GM23248 (cell line): ENCODE measurements at regions not wholly inside any gene's neighbourhood (a gene's known extent, or its start where the extent isn't known, plus 50 kb on each side); places are given as distances from the start of the nearest gene placed in this dataset.
A peak's percentile ranks its signal among the peaks of the same experiment; 100 is the strongest.

Source experiments
- DNase-seq: peaks from one replicate; pipeline ENCODE4 v3.0.0-alpha.2; 2015
- H2AFZ ChIP-seq: fragments of 200-600 bp; sonication (generic); 2 replicates; pipeline ENCODE4 v1.6.1; 2016; ENCODE audit warnings: antibody characterized with exemption
- H3F3A ChIP-seq: fragments of 200-600 bp; sonication (generic); 2 replicates; pipeline ENCODE4 v1.6.1; 2016; ENCODE audit warnings: mild to moderate bottlenecking, antibody characterized with exemption, mixed run types; ENCODE audit not compliant: insufficient read depth
- H3K27ac ChIP-seq: fragments of 200-600 bp; sonication (generic); 2 replicates; pipeline ENCODE4 v1.5.1; 2016; ENCODE audit warnings: mild to moderate bottlenecking
- H3K27me3 ChIP-seq: fragments of 200-600 bp; sonication (generic); replicated peaks from 2 replicates; pipeline ENCODE4 v1.6.1; 2016; ENCODE audit warnings: mild to moderate bottlenecking; ENCODE audit not compliant: insufficient read depth
- H3K36me3 ChIP-seq: fragments of 200-600 bp; sonication (generic); 2 replicates; pipeline ENCODE4 v1.6.1; 2016; ENCODE audit warnings: low read depth, mild to moderate bottlenecking
- H3K4me1 ChIP-seq: fragments of 200-600 bp; sonication (generic); 2 replicates; pipeline ENCODE4 v1.6.1; 2016; ENCODE audit warnings: mild to moderate bottlenecking; ENCODE audit not compliant: insufficient read depth
- H3K4me2 ChIP-seq: fragments of 200-600 bp; sonication (generic); one replicate; pipeline ENCODE4 v1.6.1; 2016; ENCODE audit warnings: mild to moderate bottlenecking; ENCODE audit not compliant: unreplicated experiment
- H3K4me3 ChIP-seq: fragments of 200-600 bp; sonication (generic); 2 replicates; pipeline ENCODE4 v1.5.1; 2016; ENCODE audit warnings: mild to moderate bottlenecking
- H3K79me2 ChIP-seq: fragments of 200-600 bp; sonication (generic); 2 replicates; pipeline ENCODE4 v1.6.1; 2016; ENCODE audit warnings: mild to moderate bottlenecking; ENCODE audit not compliant: insufficient read depth
- H3K9ac ChIP-seq: fragments of 200-600 bp; sonication (generic); 2 replicates; pipeline ENCODE4 v1.6.1; 2016; ENCODE audit warnings: mild to moderate bottlenecking
- H3K9me2 ChIP-seq: fragments of 200-600 bp; sonication (generic); 2 replicates; pipeline ENCODE4 v1.6.1; 2016; ENCODE audit warnings: mixed run types, mild to moderate bottlenecking, moderate library complexity; ENCODE audit not compliant: insufficient read depth
- H3K9me3 ChIP-seq: fragments of 200-600 bp; sonication (generic); one replicate; pipeline ENCODE4 v1.6.1; 2017; ENCODE audit warnings: low read depth
- H4K20me1 ChIP-seq: fragments of 200-600 bp; sonication (generic); 2 replicates; pipeline ENCODE4 v1.6.0; 2016; ENCODE audit not compliant: insufficient read depth
- EZH2 ChIP-seq: fragments of 200-600 bp; sonication (generic); IDR thresholded peaks from 2 replicates; pipeline ENCODE4 v1.6.1; 2018; ENCODE audit warnings: antibody characterized with exemption, mild to moderate bottlenecking; ENCODE audit not compliant: insufficient read depth, poor library complexity, severe bottlenecking
- EZH2phosphoT487 ChIP-seq: fragments of 200-600 bp; sonication (generic); IDR thresholded peaks from 2 replicates; pipeline ENCODE4 v1.6.1; 2018; ENCODE audit warnings: antibody characterized with exemption, moderate library complexity, mild to moderate bottlenecking, low read depth; ENCODE audit not compliant: insufficient read depth
- WGBS, 2 experiments: methylation state at CpG; one replicate each; pipeline ENCODE4 v1.1.6; 2015 to 2017; ENCODE audit warnings: low lambda C conversion rate in 2 of 2, low coverage in 1 of 2; ENCODE audit errors: missing lambda C conversion rate in 2 of 2; 5-methylcytosine and 5-hydroxymethylcytosine counted together
- in situ Hi-C: fragments of 300-500 bp; cut with MboI; formaldehyde crosslinking; loops from 2 replicates; pipeline ENCODE4 v1.15.0; 2020

- no peak overlapping the region for H3K9ac ChIP-seq
- in situ Hi-C loops = no loop called here
- H3F3A ChIP-seq = no peaks in the 10 kb centered on the region
- no peak overlapping the region for H2AFZ ChIP-seq
- no peak overlapping the region for H3K27ac ChIP-seq
- no peaks in the 10 kb centered on the region for H3K36me3 ChIP-seq
- H3K27me3 ChIP-seq = no peaks in the 10 kb centered on the region
- H3K4me3 ChIP-seq = no peak overlapping the region
- no peaks in the 10 kb centered on the region for H3K79me2 ChIP-seq
- peak; percentile 6 for DNase-seq
- no peaks in the 10 kb centered on the region for H3K9me2 ChIP-seq
- no peak overlapping the region for H3K4me2 ChIP-seq
- H4K20me1 ChIP-seq = no peaks in the 10 kb centered on the region
- H3K4me1 ChIP-seq = no peaks in the 10 kb centered on the region
- TF ChIP-seq EZH2 (no peak), EZH2phosphoT487 (no peak)
- no peaks in the 10 kb centered on the region for H3K9me3 ChIP-seq
- WGBS, 2 experiments = 78 to 80% methylated on average over 1 of the region's 1 CpG
These were observed 138.2 kb upstream of the RFX3 start for GRCh38 chr9:3664044-3664443.

- no peak overlapping the region for H2AFZ ChIP-seq
- H3K9me2 ChIP-seq = no peaks in the 10 kb centered on the region
- H4K20me1 ChIP-seq = no peaks in the 10 kb centered on the region
- no peaks in the 10 kb centered on the region for H3K4me1 ChIP-seq
- H3K36me3 ChIP-seq = no peaks in the 10 kb centered on the region
- H3F3A ChIP-seq = no peaks in the 10 kb centered on the region
- H3K27ac ChIP-seq = no peak overlapping the region
- H3K4me3 ChIP-seq = no peak overlapping the region
- no peak overlapping the region for H3K9ac ChIP-seq
- WGBS, 2 experiments = 69 to 71% methylated on average over 4 of the region's 4 CpGs
- DNase-seq = no peak
- no peaks in the 10 kb centered on the region for H3K9me3 ChIP-seq
- no peaks in the 10 kb centered on the region for H3K27me3 ChIP-seq
- no peak for TF ChIP-seq EZH2phosphoT487
- H3K79me2 ChIP-seq = no peaks in the 10 kb centered on the region
- no peak overlapping the region for H3K4me2 ChIP-seq
- in situ Hi-C loops = no loop called here
These were observed 136.9 kb upstream of the RFX3 start for GRCh38 chr9:3662671-3663070.

GRCh38 chr9:3660936-3661335 lies 135.1 kb upstream of the RFX3 start:
- Histone ChIP-seq H3K4me3 (no peak overlapping the region), H3K9me3 (no peaks in the 10 kb centered on the region), H3K4me2 (no peak overlapping the region), H2AFZ (no peak overlapping the region), H3K4me1 (no peaks in the 10 kb centered on the region), H3K27ac (no peak overlapping the region), H3K27me3 (no peaks in the 10 kb centered on the region), H3K9ac (no peak overlapping the region), H3K36me3 (no peaks in the 10 kb centered on the region), H3K9me2 (no peaks in the 10 kb centered on the region), H3F3A (no peaks in the 10 kb centered on the region), H4K20me1 (no peaks in the 10 kb centered on the region), H3K79me2 (no peaks in the 10 kb centered on the region)
- WGBS, 2 experiments = 47 to 72% methylated on average over 1 of the region's 1 CpG
- in situ Hi-C loops = no loop called here
- DNase-seq = no peak
- no peak for TF ChIP-seq EZH2phosphoT487

- 37 to 45% methylated on average over 2 of the region's 2 CpGs for WGBS, 2 experiments
- no peaks in the 10 kb centered on the region for H4K20me1 ChIP-seq
- H3K27me3 ChIP-seq = no peaks in the 10 kb centered on the region
- H3K9me2 ChIP-seq = no peaks in the 10 kb centered on the region
- in situ Hi-C loops = no loop called here
- H2AFZ ChIP-seq = no peak overlapping the region
- no peak for TF ChIP-seq EZH2phosphoT487
- no peak for TF ChIP-seq EZH2
- H3K36me3 ChIP-seq = no peaks in the 10 kb centered on the region
- DNase-seq = no peak
- H3K9ac ChIP-seq = no peak overlapping the region
- H3K4me2 ChIP-seq = no peak overlapping the region
- no peak overlapping the region for H3K4me3 ChIP-seq
- no peaks in the 10 kb centered on the region for H3K79me2 ChIP-seq
- no peak overlapping the region for H3K27ac ChIP-seq
- no peaks in the 10 kb centered on the region for H3F3A ChIP-seq
- no peaks in the 10 kb centered on the region for H3K4me1 ChIP-seq
- H3K9me3 ChIP-seq = no peaks in the 10 kb centered on the region
These were observed 133.8 kb upstream of the RFX3 start for GRCh38 chr9:3659647-3660046.

- Histone ChIP-seq H3K36me3 (no peaks in the 10 kb centered on the region), H3K27me3 (no peaks in the 10 kb centered on the region), H3K9me2 (no peaks in the 10 kb centered on the region), H3K79me2 (no peaks in the 10 kb centered on the region), H3F3A (no peaks in the 10 kb centered on the region), H3K9me3 (no peaks in the 10 kb centered on the region), H3K9ac (no peak overlapping the region), H2AFZ (no peak overlapping the region), H3K4me1 (no peaks in the 10 kb centered on the region), H4K20me1 (no peaks in the 10 kb centered on the region), H3K27ac (no peak overlapping the region), H3K4me3 (no peak overlapping the region), H3K4me2 (no peak overlapping the region)
- DNase-seq = no peak
- in situ Hi-C loops = no loop called here
- TF ChIP-seq EZH2 (no peak), EZH2phosphoT487 (no peak)
- 56 to 80% methylated on average over 2 to 3 of the region's 3 CpGs for WGBS, 2 experiments
These were observed 133.2 kb upstream of the RFX3 start for GRCh38 chr9:3658964-3659363.
